GM12878 (cell line): ENCODE measurements at regions not wholly inside any gene's neighbourhood (a gene's known extent, or its start where the extent isn't known, plus 50 kb on each side); places are given as distances from the start of the nearest gene placed in this dataset.

ENCODE experiments used
- ATAC-seq: fragments of 200-7000 bp; cut with Tn5 transposase; 3 replicates; pipeline ENCODE4 v1.9.1; 2020; ENCODE audit warnings: mild to moderate bottlenecking, moderate library complexity
- BruUV-seq: library from RNA; stranded (reverse); fragments of 400-500 nt; replicated peaks from 2 replicates; lab custom pipeline; 2021; lab: Mats Ljungman, UMichigan
- CTCF ChIA-PET: fragments of 300-600 bp; sonication (Branson Sonifier 250); formaldehyde crosslinking; extraction: SDS; loops from one replicate; lab custom pipeline; 2021; ENCODE audit warnings: inconsistent platforms; lab: Yijun Ruan, JAX
- POLR2A ChIA-PET: fragments of 350-600 bp; formaldehyde crosslinking; extraction: SDS; loops from one replicate; lab custom pipeline; 2021; ENCODE audit warnings: inconsistent platforms; lab: Charles Lee
- RAD21 ChIA-PET: fragments of 300-600 bp; sonication (Branson Sonifier 250); formaldehyde crosslinking; loops from one replicate; lab custom pipeline; 2023; ENCODE audit warnings: antibody characterized with exemption; ENCODE audit not compliant: unreplicated experiment; lab: Charles Lee
- SMC1A ChIA-PET: fragments of 300-600 bp; sonication (Branson Sonifier 250); formaldehyde crosslinking; loops from one replicate; lab custom pipeline; 2023; ENCODE audit not compliant: unreplicated experiment, uncharacterized antibody; lab: Charles Lee
- DNase-seq: peaks from one replicate; pipeline ENCODE4 v3.0.0-alpha.2; 2011; ENCODE audit warnings: low read depth, low spot score
- FAIRE-seq: peaks from 3 replicates; lab custom pipeline; 2011; peaks lifted over from hg19 to GRCh38; lab: Jason Lieb, UNC
- H2AFZ ChIP-seq: 2 replicates; pipeline ENCODE4 v1.6.0; 2011; ENCODE audit warnings: low read depth, low read length, control low read depth; ENCODE audit not compliant: control insufficient read depth
- H3K27ac ChIP-seq: 2 replicates; pipeline ENCODE4 v1.5.1; 2011; ENCODE audit warnings: control low read depth; ENCODE audit not compliant: control insufficient read depth, insufficient read depth
- H3K27me3 ChIP-seq, 2 experiments: replicated peaks in 1 of 2; 2 replicates each; pipeline versions ENCODE4 v1.6.0 to v1.6.1; 2011; ENCODE audit warnings: low read length in 1 of 2; ENCODE audit not compliant: control insufficient read depth in 2 of 2, insufficient read depth in 2 of 2
- H3K36me3 ChIP-seq, 2 experiments: 2 replicates each; pipeline ENCODE4 v1.5.1; 2011; ENCODE audit warnings: low read length in 1 of 2; ENCODE audit not compliant: control insufficient read depth in 2 of 2, insufficient read depth in 2 of 2
- H3K4me1 ChIP-seq: 2 replicates; pipeline ENCODE4 v1.6.1; 2011; ENCODE audit warnings: mild to moderate bottlenecking, low read length, moderate library complexity, mixed read lengths; ENCODE audit not compliant: control insufficient read depth, insufficient read depth
- H3K4me2 ChIP-seq: 2 replicates; pipeline ENCODE4 v1.6.0; 2011; ENCODE audit warnings: control low read depth; ENCODE audit not compliant: control insufficient read depth, insufficient read depth
- H3K4me3 ChIP-seq: fragments of 200-600 bp; sonication (generic); 2 replicates; pipeline ENCODE4 v1.5.1; 2016
- H3K79me2 ChIP-seq: 2 replicates; pipeline ENCODE4 v1.6.0; 2011; ENCODE audit warnings: low read length; ENCODE audit not compliant: control insufficient read depth, insufficient read depth
- H3K9ac ChIP-seq: 2 replicates; pipeline ENCODE4 v1.8.0; 2011; ENCODE audit warnings: low read length, control low read depth, mixed read lengths; ENCODE audit not compliant: control insufficient read depth, insufficient read depth
- H3K9me3 ChIP-seq: replicated peaks from 3 replicates; pipeline ENCODE4 v1.5.1; 2011; ENCODE audit warnings: mild to moderate bottlenecking, low read length; ENCODE audit not compliant: control insufficient read depth, insufficient read depth
- H4K20me1 ChIP-seq: 2 replicates; pipeline ENCODE4 v1.6.0; 2011; ENCODE audit not compliant: control insufficient read depth, insufficient read depth
- BCLAF1 ChIP-seq: fragments of 450-650 bp; IDR thresholded peaks from 2 replicates; pipeline ENCODE4 v1.6.1; 2017; ENCODE audit warnings: antibody characterized with exemption, mild to moderate bottlenecking, moderate library complexity
- CBX5 ChIP-seq: sonication (generic); IDR thresholded peaks from 2 replicates; pipeline ENCODE4 v1.6.1; 2016; ENCODE audit warnings: low read depth, moderate library complexity, mild to moderate bottlenecking, inconsistent platforms
- EGR1 ChIP-seq, 2 experiments: IDR thresholded peaks; 1 replicate in 1 of 2; 2 replicates in 1 of 2; pipeline ENCODE4 v1.6.1; 2011 to 2012; ENCODE audit warnings: low read depth in 2 of 2, low read length in 2 of 2, borderline replicate concordance in 1 of 2, mild to moderate bottlenecking in 1 of 2, moderate library complexity in 1 of 2
- HCFC1 ChIP-seq: fragments of 150-350 bp; IDR thresholded peaks from 2 replicates; pipeline ENCODE4 v1.6.1; 2014; ENCODE audit warnings: low read length
- IKZF1 ChIP-seq: fragments of 450-650 bp; conservative IDR thresholded peaks from 2 replicates; pipeline ENCODE4 v1.6.1; 2017; ENCODE audit warnings: antibody characterized with exemption, mild to moderate bottlenecking
- MTA2 ChIP-seq: fragments of 450-650 bp; IDR thresholded peaks from 2 replicates; pipeline ENCODE4 v1.6.1; 2016; ENCODE audit warnings: low read depth, mild to moderate bottlenecking, moderate library complexity
- NRF1 ChIP-seq: conservative IDR thresholded peaks from 2 replicates; pipeline ENCODE4 v1.6.1; 2011; ENCODE audit warnings: mild to moderate bottlenecking, low read depth, low read length, improper control_type of control experiment
- POLR2AphosphoS5 ChIP-seq: IDR thresholded peaks from 2 replicates; pipeline ENCODE4 v1.6.1; 2011; ENCODE audit warnings: mild to moderate bottlenecking, low read length, inconsistent platforms
- RAD51 ChIP-seq: fragments of 450-650 bp; IDR thresholded peaks from 2 replicates; pipeline ENCODE4 v1.6.1; 2016; ENCODE audit warnings: moderate library complexity, mild to moderate bottlenecking, inconsistent platforms
- SMAD1 ChIP-seq: fragments of 450-650 bp; IDR thresholded peaks from 2 replicates; pipeline ENCODE4 v1.6.1; 2018; ENCODE audit warnings: mild to moderate bottlenecking, low read depth; ENCODE audit not compliant: partially characterized antibody
- TBL1XR1 ChIP-seq: IDR thresholded peaks from 2 replicates; pipeline ENCODE4 v1.6.1; 2012; ENCODE audit warnings: low read depth, low read length, improper control_type of control experiment
- YBX1 ChIP-seq: fragments of 450-650 bp; IDR thresholded peaks from 2 replicates; pipeline ENCODE4 v1.6.1; 2016; ENCODE audit warnings: antibody characterized with exemption
- ZNF207 ChIP-seq: fragments of 450-650 bp; IDR thresholded peaks from 2 replicates; pipeline ENCODE4 v1.6.1; 2014; ENCODE audit warnings: antibody characterized with exemption, mild to moderate bottlenecking, borderline replicate concordance
- WGBS: methylation state at CpG from one replicate; pipeline ENCODE4 v1.1.6; 2016; ENCODE audit warnings: low lambda C conversion rate; ENCODE audit not compliant: insufficient replicate concordance, insufficient coverage; ENCODE audit errors: missing lambda C conversion rate; 5-methylcytosine and 5-hydroxymethylcytosine counted together
- in situ Hi-C: fragments of 300-500 bp; cut with MboI; formaldehyde crosslinking; loops from 9 replicates; pipeline ENCODE4 v1.14.3; 2018; ENCODE audit warnings: mixed read lengths
- intact Hi-C: fragments of 100-400 bp; cut with micrococcal nuclease; formaldehyde crosslinking; loops from one replicate; pipeline ENCODE4 v1.14.2; 2022; ENCODE audit not compliant: unreplicated experiment
- TF ChIP-seq, protein P1 (sequence below): fragments of 450-650 bp; formaldehyde crosslinking; IDR thresholded peaks from 2 replicates; pipeline ENCODE4 v1.4.0; 2020; ENCODE audit warnings: mild to moderate bottlenecking, moderate library complexity
- TF ChIP-seq, protein P2 (sequence below): fragments of 450-650 bp; conservative IDR thresholded peaks from 2 replicates; pipeline ENCODE4 v1.6.1; 2017; ENCODE audit warnings: mild to moderate bottlenecking, moderate library complexity
- TF ChIP-seq, protein P3 (sequence below): fragments of 450-650 bp; IDR thresholded peaks from 2 replicates; pipeline ENCODE4 v1.6.1; 2016; ENCODE audit warnings: mild to moderate bottlenecking

GRCh38 chr6:119671105-119671504, 321.5 kb upstream of the MAN1A1 start:
- 46% methylated on average over 2 of the region's 2 CpGs for WGBS
- no peak for ATAC-seq
- Histone ChIP-seq H3K27ac (no peak overlapping the region), H3K4me1 (no peaks in the 10 kb centered on the region), H2AFZ (no peak overlapping the region), H3K4me3 (no peak overlapping the region), H3K79me2 (no peaks in the 10 kb centered on the region), H3K4me2 (no peak overlapping the region), H3K27me3 (no peaks in the 10 kb centered on the region; a peak in 1 of 4 replicates), H3K9ac (no peak overlapping the region), H3K9me3 (no peaks in the 10 kb centered on the region), H4K20me1 (no peaks in the 10 kb centered on the region), H3K36me3 (no peaks in the 10 kb centered on the region)
- ChIA-PET POLR2A (no interaction called here), CTCF (interaction anchor here (0.6 kb wide), 1 partner anchor 552 kb away, joined by 3 read pairs; no protein-coding TSS in a partner anchor), RAD21 (no interaction called here), SMC1A (interaction anchor here (0.6 to 1.5 kb wide), 2 partner anchors 13 to 47 kb away, joined by 3 to 4 read pairs; no protein-coding TSS in a partner anchor)
- no peak for FAIRE-seq
- TF ChIP-seq MTA2 (no peak), HCFC1 (no peak), SMAD1 (no peak), BCLAF1 (no peak), RAD51 (no peak), EGR1 (IDR thresholded peaks at IDR 0.05; ENCODE audit: borderline replicate concordance in 1 of 2, low read depth in 2 of 2, low read length in 2 of 2) (no peak), NRF1 (no peak), POLR2AphosphoS5 (no peak), CBX5 (no peak), ZNF207 (no peak), IKZF1 (no peak), TBL1XR1 (no peak), YBX1 (no peak)
- TF ChIP-seq, protein P1, sequence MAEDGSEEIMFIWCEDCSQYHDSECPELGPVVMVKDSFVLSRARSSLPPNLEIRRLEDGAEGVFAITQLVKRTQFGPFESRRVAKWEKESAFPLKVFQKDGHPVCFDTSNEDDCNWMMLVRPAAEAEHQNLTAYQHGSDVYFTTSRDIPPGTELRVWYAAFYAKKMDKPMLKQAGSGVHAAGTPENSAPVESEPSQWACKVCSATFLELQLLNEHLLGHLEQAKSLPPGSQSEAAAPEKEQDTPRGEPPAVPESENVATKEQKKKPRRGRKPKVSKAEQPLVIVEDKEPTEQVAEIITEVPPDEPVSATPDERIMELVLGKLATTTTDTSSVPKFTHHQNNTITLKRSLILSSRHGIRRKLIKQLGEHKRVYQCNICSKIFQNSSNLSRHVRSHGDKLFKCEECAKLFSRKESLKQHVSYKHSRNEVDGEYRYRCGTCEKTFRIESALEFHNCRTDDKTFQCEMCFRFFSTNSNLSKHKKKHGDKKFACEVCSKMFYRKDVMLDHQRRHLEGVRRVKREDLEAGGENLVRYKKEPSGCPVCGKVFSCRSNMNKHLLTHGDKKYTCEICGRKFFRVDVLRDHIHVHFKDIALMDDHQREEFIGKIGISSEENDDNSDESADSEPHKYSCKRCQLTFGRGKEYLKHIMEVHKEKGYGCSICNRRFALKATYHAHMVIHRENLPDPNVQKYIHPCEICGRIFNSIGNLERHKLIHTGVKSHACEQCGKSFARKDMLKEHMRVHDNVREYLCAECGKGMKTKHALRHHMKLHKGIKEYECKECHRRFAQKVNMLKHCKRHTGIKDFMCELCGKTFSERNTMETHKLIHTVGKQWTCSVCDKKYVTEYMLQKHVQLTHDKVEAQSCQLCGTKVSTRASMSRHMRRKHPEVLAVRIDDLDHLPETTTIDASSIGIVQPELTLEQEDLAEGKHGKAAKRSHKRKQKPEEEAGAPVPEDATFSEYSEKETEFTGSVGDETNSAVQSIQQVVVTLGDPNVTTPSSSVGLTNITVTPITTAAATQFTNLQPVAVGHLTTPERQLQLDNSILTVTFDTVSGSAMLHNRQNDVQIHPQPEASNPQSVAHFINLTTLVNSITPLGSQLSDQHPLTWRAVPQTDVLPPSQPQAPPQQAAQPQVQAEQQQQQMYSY: no peak
- TF ChIP-seq, protein P2, sequence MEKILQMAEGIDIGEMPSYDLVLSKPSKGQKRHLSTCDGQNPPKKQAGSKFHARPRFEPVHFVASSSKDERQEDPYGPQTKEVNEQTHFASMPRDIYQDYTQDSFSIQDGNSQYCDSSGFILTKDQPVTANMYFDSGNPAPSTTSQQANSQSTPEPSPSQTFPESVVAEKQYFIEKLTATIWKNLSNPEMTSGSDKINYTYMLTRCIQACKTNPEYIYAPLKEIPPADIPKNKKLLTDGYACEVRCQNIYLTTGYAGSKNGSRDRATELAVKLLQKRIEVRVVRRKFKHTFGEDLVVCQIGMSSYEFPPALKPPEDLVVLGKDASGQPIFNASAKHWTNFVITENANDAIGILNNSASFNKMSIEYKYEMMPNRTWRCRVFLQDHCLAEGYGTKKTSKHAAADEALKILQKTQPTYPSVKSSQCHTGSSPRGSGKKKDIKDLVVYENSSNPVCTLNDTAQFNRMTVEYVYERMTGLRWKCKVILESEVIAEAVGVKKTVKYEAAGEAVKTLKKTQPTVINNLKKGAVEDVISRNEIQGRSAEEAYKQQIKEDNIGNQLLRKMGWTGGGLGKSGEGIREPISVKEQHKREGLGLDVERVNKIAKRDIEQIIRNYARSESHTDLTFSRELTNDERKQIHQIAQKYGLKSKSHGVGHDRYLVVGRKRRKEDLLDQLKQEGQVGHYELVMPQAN: no peak
- TF ChIP-seq, protein P3, sequence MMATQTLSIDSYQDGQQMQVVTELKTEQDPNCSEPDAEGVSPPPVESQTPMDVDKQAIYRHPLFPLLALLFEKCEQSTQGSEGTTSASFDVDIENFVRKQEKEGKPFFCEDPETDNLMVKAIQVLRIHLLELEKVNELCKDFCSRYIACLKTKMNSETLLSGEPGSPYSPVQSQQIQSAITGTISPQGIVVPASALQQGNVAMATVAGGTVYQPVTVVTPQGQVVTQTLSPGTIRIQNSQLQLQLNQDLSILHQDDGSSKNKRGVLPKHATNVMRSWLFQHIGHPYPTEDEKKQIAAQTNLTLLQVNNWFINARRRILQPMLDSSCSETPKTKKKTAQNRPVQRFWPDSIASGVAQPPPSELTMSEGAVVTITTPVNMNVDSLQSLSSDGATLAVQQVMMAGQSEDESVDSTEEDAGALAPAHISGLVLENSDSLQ: no peak
- no peak for DNase-seq
- intact Hi-C loops: no loop called here
- in situ Hi-C loops: no loop called here
- no TSS peak for BruUV-seq
